ENCODE measurements at regions not wholly inside any gene's neighbourhood (a gene's known extent, or its start where the extent isn't known, plus 50 kb on each side); places are given as distances from the start of the nearest gene placed in this dataset.

GRCh38 chr12:60616400-60616799 lies 1020.6 kb downstream of the SLC16A7 start:
- TF ChIP-seq, protein P1, sequence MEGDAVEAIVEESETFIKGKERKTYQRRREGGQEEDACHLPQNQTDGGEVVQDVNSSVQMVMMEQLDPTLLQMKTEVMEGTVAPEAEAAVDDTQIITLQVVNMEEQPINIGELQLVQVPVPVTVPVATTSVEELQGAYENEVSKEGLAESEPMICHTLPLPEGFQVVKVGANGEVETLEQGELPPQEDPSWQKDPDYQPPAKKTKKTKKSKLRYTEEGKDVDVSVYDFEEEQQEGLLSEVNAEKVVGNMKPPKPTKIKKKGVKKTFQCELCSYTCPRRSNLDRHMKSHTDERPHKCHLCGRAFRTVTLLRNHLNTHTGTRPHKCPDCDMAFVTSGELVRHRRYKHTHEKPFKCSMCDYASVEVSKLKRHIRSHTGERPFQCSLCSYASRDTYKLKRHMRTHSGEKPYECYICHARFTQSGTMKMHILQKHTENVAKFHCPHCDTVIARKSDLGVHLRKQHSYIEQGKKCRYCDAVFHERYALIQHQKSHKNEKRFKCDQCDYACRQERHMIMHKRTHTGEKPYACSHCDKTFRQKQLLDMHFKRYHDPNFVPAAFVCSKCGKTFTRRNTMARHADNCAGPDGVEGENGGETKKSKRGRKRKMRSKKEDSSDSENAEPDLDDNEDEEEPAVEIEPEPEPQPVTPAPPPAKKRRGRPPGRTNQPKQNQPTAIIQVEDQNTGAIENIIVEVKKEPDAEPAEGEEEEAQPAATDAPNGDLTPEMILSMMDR (IDR thresholded peaks at IDR 0.05), result no peak
- TF ChIP-seq POLR2A (IDR thresholded peaks at IDR 0.05), result no peak
- TF ChIP-seq POLR2AphosphoS5 (IDR thresholded peaks at IDR 0.05), result no peak

All from prostate gland (tissue), 2 donors.